ENCODE measurements at regions not wholly inside any gene's neighbourhood (a gene's known extent, or its start where the extent isn't known, plus 50 kb on each side); places are given as distances from the start of the nearest gene placed in this dataset.

GRCh38 chr7:106524690-106525059 is 136.3 kb downstream of the CCDC71L start:
- peaks cover 0 to 3% (median under 1%) of the 10 kb centered on the region in 4 donors for H3K4me1 ChIP-seq
- 71% methylated on average over 4 of the region's 5 CpGs for WGBS (ENCODE audit: insufficient coverage, low coverage, low lambda C conversion rate, missing lambda C conversion rate)
- ATAC-seq = no peak

GRCh38 chr7:106523482-106523881 is 137.5 kb downstream of the CCDC71L start:
- 80% methylated on average over 5 of the region's 8 CpGs for WGBS (ENCODE audit: insufficient coverage, low coverage, low lambda C conversion rate, missing lambda C conversion rate)
- Histone ChIP-seq H3K27ac (no peak overlapping the region), H3K36me3 (no peaks in the 10 kb centered on the region), H3K4me1 (peaks cover 0 to 9% (median 0%) of the 10 kb centered on the region in 4 donors), H3K9me3 (no peaks in the 10 kb centered on the region), H3K4me3 (no peak overlapping the region), H3K27me3 (no peaks in the 10 kb centered on the region)
- DNase-seq (no peak), ATAC-seq (no peak)
- TF ChIP-seq CTCF (IDR thresholded peaks at IDR 0.05) = no peak
- intact Hi-C loops (cut with DNase I) = no loop called here

More at GRCh38 chr7:106524690-106525059, 136.3 kb downstream of the CCDC71L start:
- intact Hi-C loops (cut with DNase I) = no loop called here
- Histone ChIP-seq H3K4me3 (no peak overlapping the region), H3K36me3 (no peaks in the 10 kb centered on the region), H3K27me3 (no peaks in the 10 kb centered on the region), H3K9me3 (no peaks in the 10 kb centered on the region), H3K27ac (no peak overlapping the region)
- no peak for DNase-seq
- TF ChIP-seq CTCF (IDR thresholded peaks at IDR 0.05) (no peak), POLR2A (IDR thresholded peaks at IDR 0.05) (no peak)

- Histone ChIP-seq H3K4me1 (peaks cover 0 to 9% (median 0%) of the 10 kb centered on the region in 4 donors), H3K27ac (no peak overlapping the region), H3K9me3 (no peaks in the 10 kb centered on the region), H3K4me3 (no peak overlapping the region), H3K36me3 (no peaks in the 10 kb centered on the region), H3K27me3 (no peaks in the 10 kb centered on the region)
- WGBS (ENCODE audit: insufficient coverage, low coverage, low lambda C conversion rate, missing lambda C conversion rate) = 73% methylated on average over 5 of the region's 5 CpGs
- TF ChIP-seq POLR2A (IDR thresholded peaks at IDR 0.05) = no peak
- no peak for TF ChIP-seq CTCF (IDR thresholded peaks at IDR 0.05)
- intact Hi-C loops (cut with DNase I) = no loop called here
- ATAC-seq (no peak), DNase-seq (no peak)
Observed at GRCh38 chr7:106522696-106523095, 138.3 kb downstream of the CCDC71L start.

DNA sequence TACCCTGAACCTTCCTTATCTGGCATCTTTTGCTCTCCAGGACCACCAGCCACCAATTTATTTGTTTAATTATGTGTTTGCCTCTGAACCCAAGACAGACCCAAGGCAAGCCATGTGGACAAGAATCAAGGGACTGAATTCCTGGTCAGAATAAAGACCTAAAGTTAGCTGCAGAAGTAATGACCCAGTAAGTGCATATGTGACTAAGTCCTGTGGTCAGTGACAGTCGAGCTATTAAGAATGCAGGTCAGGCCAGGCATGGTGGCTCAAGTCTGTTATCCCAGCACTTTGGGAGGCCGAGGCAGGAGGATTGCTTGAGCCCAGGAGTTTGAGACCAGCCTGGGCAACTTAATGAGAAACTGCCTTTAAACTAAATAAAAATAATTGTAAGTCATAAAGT is 139.4 kb downstream of the CCDC71L start:
- Histone ChIP-seq H3K27me3 (no peaks in the 10 kb centered on the region), H3K4me1 (peaks cover 0 to 9% (median 0%) of the 10 kb centered on the region in 4 donors), H3K9me3 (no peaks in the 10 kb centered on the region), H3K4me3 (no peak overlapping the region), H3K36me3 (no peaks in the 10 kb centered on the region), H3K27ac (no peak overlapping the region)
- 85% methylated on average over 2 of the region's 2 CpGs for WGBS (ENCODE audit: insufficient coverage, low coverage, low lambda C conversion rate, missing lambda C conversion rate)
- intact Hi-C loops (cut with DNase I) = no loop called here
- ATAC-seq (no peak), DNase-seq (no peak)
- TF ChIP-seq CTCF (IDR thresholded peaks at IDR 0.05) = no peak
- no peak for TF ChIP-seq POLR2A (IDR thresholded peaks at IDR 0.05)

DNA sequence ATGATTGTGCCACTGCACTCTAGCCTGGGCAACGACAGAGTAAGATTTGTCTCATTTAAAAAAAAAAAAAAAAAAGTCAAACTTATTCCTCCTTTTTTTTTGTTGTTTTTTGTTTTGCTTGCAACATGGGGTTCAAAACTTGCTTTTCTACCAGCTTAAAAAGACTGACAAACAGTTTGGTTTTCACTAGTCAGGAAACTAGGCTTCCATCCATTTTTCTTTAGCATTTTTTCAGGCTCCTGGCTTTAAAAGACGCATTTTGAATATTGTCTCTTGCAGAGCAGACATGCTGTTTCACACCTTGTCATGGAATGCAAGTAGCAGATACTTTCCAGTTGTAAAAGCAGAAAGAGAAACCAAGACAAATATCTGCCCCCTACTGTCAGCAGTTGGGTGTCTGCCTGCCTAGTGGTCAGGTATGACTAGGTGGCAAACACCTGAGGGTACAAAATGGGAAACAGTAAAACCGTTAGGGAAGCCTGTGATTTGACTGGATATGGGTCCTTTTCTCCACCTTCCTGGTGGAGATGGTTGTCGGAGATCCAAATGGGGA is 139.9 kb downstream of the CCDC71L start:
- H3K27ac ChIP-seq = no peak overlapping the region
- no peaks in the 10 kb centered on the region for H3K27me3 ChIP-seq
- intact Hi-C loops (cut with DNase I) = no loop called here
- DNase-seq = no peak
- H3K36me3 ChIP-seq = no peaks in the 10 kb centered on the region
- WGBS (ENCODE audit: insufficient coverage, low coverage, low lambda C conversion rate, missing lambda C conversion rate) = 78% methylated on average over 4 of the region's 4 CpGs
- H3K9me3 ChIP-seq = no peaks in the 10 kb centered on the region
- TF ChIP-seq POLR2A (IDR thresholded peaks at IDR 0.05) = no peak
- peak in 2 of 4 donors; percentile 9 to 32 for TF ChIP-seq CTCF (IDR thresholded peaks at IDR 0.05)
- no peak for ATAC-seq
- peaks cover 0 to 9% (median 0%) of the 10 kb centered on the region in 4 donors for H3K4me1 ChIP-seq
- no peak overlapping the region for H3K4me3 ChIP-seq
